ENCODE measurements at regions not wholly inside any gene's neighbourhood (a gene's known extent, or its start where the extent isn't known, plus 50 kb on each side); places are given as distances from the start of the nearest gene placed in this dataset.

DNA sequence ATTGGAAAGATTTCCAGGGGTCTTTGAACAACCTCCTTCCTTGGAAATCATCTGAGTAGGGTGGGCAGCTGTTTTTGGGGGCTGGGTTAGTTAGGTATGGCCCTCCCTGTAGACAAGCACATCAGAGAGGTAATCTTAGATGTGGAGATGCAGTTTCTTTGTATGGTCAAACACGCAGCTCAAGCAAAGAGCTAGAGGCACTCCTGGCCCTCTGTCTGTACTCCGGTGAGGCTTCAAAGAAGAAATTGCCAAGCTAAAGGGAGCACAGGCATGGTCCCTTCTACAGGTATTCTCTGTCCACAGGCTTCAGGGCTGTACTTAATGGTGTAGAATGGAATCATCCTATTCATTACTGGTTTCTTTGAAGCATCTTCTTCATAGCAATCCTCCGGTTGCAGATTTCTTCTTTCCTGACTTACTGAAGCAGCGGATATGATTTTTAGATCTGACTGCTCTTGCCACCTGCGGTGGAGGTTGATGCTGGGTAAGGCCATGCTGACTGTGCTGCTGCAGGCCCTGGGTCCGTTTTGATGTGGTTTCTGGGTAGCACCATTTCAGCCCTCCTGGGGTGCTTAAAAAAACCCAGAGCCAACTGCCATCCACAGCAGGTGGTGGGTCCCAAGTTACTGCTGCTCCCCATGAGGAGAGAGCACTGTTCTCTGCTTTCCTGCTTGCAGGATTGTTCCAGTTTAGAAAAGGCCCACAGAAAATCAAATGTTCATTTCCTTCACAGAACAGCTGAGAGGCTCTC is 318.9 kb upstream of the GATB start:
- TF ChIP-seq POLR2A (IDR thresholded peaks at IDR 0.05) (no peak), CTCF (IDR thresholded peaks at IDR 0.05) (no peak)
